K562 (cell line): ENCODE measurements at regions not wholly inside any gene's neighbourhood (a gene's known extent, or its start where the extent isn't known, plus 50 kb on each side); places are given as distances from the start of the nearest gene placed in this dataset.

Experiments used
- ATAC-seq: fragments of 200-7000 bp; cut with Tn5 transposase; 3 replicates; pipeline ENCODE4 v1.9.1; 2020; ENCODE audit warnings: moderate library complexity
- BruUV-seq: library from RNA; stranded (reverse); fragments of 400-500 nt; replicated peaks from 2 replicates; lab custom pipeline; 2021; lab: Mats Ljungman, UMichigan
- CTCF ChIA-PET: fragments of 300-600 bp; formaldehyde crosslinking; extraction: SDS; loops from one replicate; lab custom pipeline; 2021; ENCODE audit warnings: low intra/inter-chr PET ratio; lab: Yijun Ruan, JAX
- POLR2A ChIA-PET: fragments of 300-600, 350-650 bp; sonication (Branson Sonifier 250); formaldehyde crosslinking; extraction: SDS; loops from one replicate; lab custom pipeline; 2021; ENCODE audit warnings: antibody characterized with exemption, inconsistent platforms; lab: Yijun Ruan, JAX
- DNase-seq, 4 experiments: peaks; one replicate each; pipeline versions ENCODE4 v3.0.0 to v3.0.0-alpha.2; 2011 to 2018; ENCODE audit warnings: low spot score in 3 of 4, mixed read lengths in 3 of 4; ENCODE audit errors: extremely low read depth in 1 of 4
- FAIRE-seq: peaks from 2 replicates; lab custom pipeline; 2011; peaks lifted over from hg19 to GRCh38; lab: Jason Lieb, UNC
- H2AFZ ChIP-seq: 2 replicates; pipeline ENCODE4 v1.6.0; 2011; ENCODE audit warnings: low read depth, low read length, control low read depth, inconsistent platforms
- H3K27ac ChIP-seq: fragments of 200-600 bp; 3 replicates; pipeline ENCODE4 v1.8.0; 2011; ENCODE audit warnings: low read depth, mild to moderate bottlenecking, control low read depth, inconsistent platforms, low read length, moderate library complexity, mixed read lengths; ENCODE audit errors: extremely low read depth
- H3K27me3 ChIP-seq, 2 experiments: fragments of 300-600 bp in 1 of 2; 2 replicates in 1 of 2; 3 replicates in 1 of 2; pipeline versions ENCODE4 v1.6.0 to v1.8.0; 2011; ENCODE audit warnings: inconsistent platforms in 2 of 2, low read length in 2 of 2, mild to moderate bottlenecking in 1 of 2, mixed read lengths in 1 of 2, moderate library complexity in 1 of 2; ENCODE audit not compliant: control insufficient read depth in 2 of 2, insufficient read depth in 2 of 2
- H3K36me3 ChIP-seq: fragments of 300-600 bp; 3 replicates; pipeline ENCODE4 v1.8.0; 2011; ENCODE audit warnings: mild to moderate bottlenecking, low read length, inconsistent platforms; ENCODE audit not compliant: control insufficient read depth, insufficient read depth
- H3K4me1 ChIP-seq, 2 experiments: fragments of 200-600 bp in 1 of 2; replicated peaks in 1 of 2; 2 replicates in 1 of 2; 3 replicates in 1 of 2; pipeline versions ENCODE4 v1.5.1 to v1.8.0; 2011; ENCODE audit warnings: inconsistent platforms in 2 of 2, low read length in 2 of 2, mild to moderate bottlenecking in 1 of 2, mixed read lengths in 1 of 2, moderate library complexity in 1 of 2; ENCODE audit not compliant: control insufficient read depth in 2 of 2, insufficient read depth in 2 of 2
- H3K4me2 ChIP-seq: 2 replicates; pipeline ENCODE4 v1.6.1; 2011; ENCODE audit warnings: low read length, control low read depth, inconsistent platforms, mixed read lengths; ENCODE audit not compliant: insufficient read depth
- H3K4me3 ChIP-seq: fragments of 200-600 bp; sonication (generic), shearing (Covaris generic); 2 replicates; pipeline ENCODE4 v1.5.1; 2016; ENCODE audit warnings: control low read depth, inconsistent platforms
- H3K79me2 ChIP-seq: fragments of 200-600 bp; 3 replicates; pipeline ENCODE4 v1.8.0; 2011; ENCODE audit warnings: low read length, inconsistent platforms; ENCODE audit not compliant: control insufficient read depth, insufficient read depth
- H3K9ac ChIP-seq, 2 experiments: 2 replicates each; pipeline versions ENCODE4 v1.6.0 to v1.6.1; 2011; ENCODE audit warnings: low read depth in 2 of 2, low read length in 2 of 2, control low read depth in 1 of 2, inconsistent platforms in 1 of 2, mild to moderate bottlenecking in 1 of 2, mixed read lengths in 1 of 2; ENCODE audit not compliant: insufficient read depth in 1 of 2
- H3K9me1 ChIP-seq: one replicate; pipeline ENCODE4 v1.6.0; 2011; ENCODE audit warnings: inconsistent platforms, mild to moderate bottlenecking, low read length, moderate library complexity; ENCODE audit not compliant: control insufficient read depth, insufficient read depth
- H3K9me3 ChIP-seq: replicated peaks from 2 replicates; pipeline ENCODE4 v1.5.1; 2011; ENCODE audit warnings: low read depth, low read length, inconsistent platforms; ENCODE audit not compliant: control insufficient read depth, insufficient read depth
- H4K20me1 ChIP-seq: replicated peaks from 2 replicates; pipeline ENCODE4 v1.6.1; 2011; ENCODE audit warnings: low read length, inconsistent platforms, mixed read lengths; ENCODE audit not compliant: control insufficient read depth, insufficient read depth
- CBX2 ChIP-seq: fragments of 200-600 bp; sonication (generic); IDR thresholded peaks from one replicate; pipeline ENCODE4 v1.6.1; 2012; ENCODE audit warnings: mild to moderate bottlenecking, low read length, inconsistent platforms; ENCODE audit not compliant: insufficient read depth, poor library complexity, severe bottlenecking
- CEBPB ChIP-seq: fragments of 450-650 bp; IDR thresholded peaks from 2 replicates; pipeline ENCODE4 v1.6.1; 2016; ENCODE audit warnings: missing genetic modification characterization, missing compliant biosample characterization
- DNMT1 ChIP-seq: fragments of 450-650 bp; IDR thresholded peaks from 2 replicates; pipeline ENCODE4 v1.6.1; 2016; ENCODE audit warnings: antibody characterized with exemption, mild to moderate bottlenecking
- HDAC2 ChIP-seq: fragments of 450-650 bp; IDR thresholded peaks from 2 replicates; pipeline ENCODE4 v1.6.1; 2016; ENCODE audit warnings: mild to moderate bottlenecking
- IRF2 ChIP-seq: sonication (generic); formaldehyde crosslinking; IDR thresholded peaks from 2 replicates; pipeline ENCODE4 v1.8.1; 2022; ENCODE audit warnings: mild to moderate bottlenecking, missing genetic modification reagents
- PRMT5 ChIP-seq: sonication (generic); formaldehyde crosslinking; IDR thresholded peaks from 2 replicates; pipeline ENCODE4 v1.5.0; 2020; ENCODE audit warnings: missing genetic modification reagents
- SETDB1 ChIP-seq: IDR thresholded peaks from one replicate; pipeline ENCODE4 v1.6.1; 2012; ENCODE audit warnings: low read length, control low read depth, inconsistent platforms
- ZNF174 ChIP-seq: fragments of 250-450 bp; sonication (Bioruptor Pico); IDR thresholded peaks from 2 replicates; pipeline ENCODE4 v1.4.0; 2020; ENCODE audit warnings: mild to moderate bottlenecking
- ZNF316 ChIP-seq: fragments of 450-650 bp; IDR thresholded peaks from 2 replicates; pipeline ENCODE4 v1.6.1; 2016
- ZNF384 ChIP-seq: IDR thresholded peaks from 2 replicates; pipeline ENCODE4 v1.6.1; 2012; ENCODE audit warnings: low read depth, low read length, improper control_type of control experiment
- WGBS: fragments of 100-300 bp; shearing (Covaris generic); methylation state at CpG from one replicate; pipeline ENCODE4 v1.1.6; 2016; ENCODE audit warnings: low coverage, mixed read lengths; ENCODE audit not compliant: insufficient coverage; ENCODE audit errors: missing lambda C conversion rate; 5-methylcytosine and 5-hydroxymethylcytosine counted together
- in situ Hi-C: fragments of 300-500 bp; cut with MboI; formaldehyde crosslinking; loops from 4 replicates; pipeline ENCODE4 v1.15.0; 2018; ENCODE audit warnings: inconsistent platforms, mixed read lengths
- intact Hi-C: fragments of 100-400 bp; cut with micrococcal nuclease; formaldehyde crosslinking; loops from 2 replicates; pipeline ENCODE4 v1.14.2; 2022
- TF ChIP-seq, protein P1 (sequence below), 3 experiments: fragments of 200-800 bp in 1 of 3; fragments of 250-450 bp in 1 of 3; fragments of 450-650 bp in 1 of 3; sonication (Bioruptor Pico) in 1 of 3; sonication (Bioruptor generic) in 1 of 3; formaldehyde crosslinking in 1 of 3; IDR thresholded peaks; 2 replicates each; pipeline versions ENCODE4 v1.6.1 to v1.8.0; 2016 to 2022; ENCODE audit warnings: mild to moderate bottlenecking in 2 of 3, missing genetic modification characterization in 2 of 3, missing compliant biosample characterization in 1 of 3, moderate library complexity in 1 of 3
- TF ChIP-seq, protein P2 (sequence below): fragments of 250-450 bp; sonication (Bioruptor Pico); IDR thresholded peaks from 2 replicates; pipeline ENCODE4 v1.5.1; 2021; ENCODE audit warnings: mild to moderate bottlenecking

DNA sequence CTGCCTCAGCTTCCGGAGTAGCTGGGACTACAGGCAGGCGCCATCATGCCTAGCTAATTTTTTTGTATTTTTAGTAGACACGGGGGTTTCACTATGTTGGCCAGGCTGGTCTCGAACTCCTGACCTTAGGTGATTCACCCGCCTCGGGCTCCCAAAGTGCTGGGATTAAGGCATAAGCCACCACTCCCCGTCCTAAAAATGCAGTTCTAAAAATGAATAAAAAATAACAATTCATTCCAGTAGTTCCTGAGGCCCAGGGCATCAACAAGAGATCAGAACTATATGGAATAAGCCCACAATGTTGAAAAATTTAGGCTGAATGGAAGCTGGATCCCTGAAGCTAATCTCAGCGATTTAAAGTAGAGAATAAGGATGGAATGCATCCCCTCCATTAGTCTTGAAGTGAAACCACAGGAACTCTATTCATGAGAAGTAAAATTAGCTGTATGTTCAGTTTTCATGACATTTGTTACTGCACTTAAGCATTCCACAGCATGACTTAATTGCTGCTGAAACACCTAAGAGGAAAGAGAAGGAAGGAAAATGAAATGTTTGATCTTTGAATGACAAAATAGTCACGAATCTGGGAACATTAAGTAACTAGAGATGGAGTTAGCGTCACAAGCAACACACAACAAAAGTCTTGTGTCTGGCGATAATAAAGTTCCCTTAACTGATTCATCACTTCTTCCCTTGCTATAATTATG is 80.4 kb upstream of the RIPOR2 start:
- intact Hi-C loops = no loop called here
- FAIRE-seq = no peak

DNA sequence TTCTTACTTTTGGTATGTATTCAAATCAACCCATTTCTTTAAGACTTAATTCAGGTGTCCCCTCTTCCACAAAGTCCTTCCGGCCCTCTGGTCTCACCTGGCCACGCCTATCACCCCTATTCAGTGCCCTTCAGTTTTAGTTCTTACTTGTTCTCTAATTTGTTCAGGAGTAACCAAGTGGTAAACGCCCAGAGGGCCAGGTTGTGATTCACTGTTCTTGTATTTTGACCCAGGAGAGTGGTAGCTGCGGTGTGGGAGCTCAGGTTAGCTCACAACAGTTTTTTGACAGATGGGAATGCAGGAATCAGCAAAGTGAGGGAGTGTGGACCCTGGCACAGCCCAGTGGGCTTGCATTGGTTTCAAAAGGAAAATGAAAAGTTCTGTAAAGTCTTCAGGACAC is 81.7 kb upstream of the RIPOR2 start:
- Histone ChIP-seq H3K4me1 (no peaks in the 10 kb centered on the region), H2AFZ (no peak overlapping the region), H3K9me1 (no peaks in the 10 kb centered on the region), H3K27me3 (peaks cover 0 to 9% of the 10 kb centered on the region in 2 experiments; a peak in 1 of 5 replicates), H3K9me3 (no peaks in the 10 kb centered on the region), H3K27ac (no peak overlapping the region)
- intact Hi-C loops = no loop called here
- CTCF ChIA-PET = interaction anchor here (1.4 kb wide), 1 partner anchor 161 kb away, joined by 6 read pairs; no protein-coding TSS in a partner anchor
- TF ChIP-seq, protein P1, sequence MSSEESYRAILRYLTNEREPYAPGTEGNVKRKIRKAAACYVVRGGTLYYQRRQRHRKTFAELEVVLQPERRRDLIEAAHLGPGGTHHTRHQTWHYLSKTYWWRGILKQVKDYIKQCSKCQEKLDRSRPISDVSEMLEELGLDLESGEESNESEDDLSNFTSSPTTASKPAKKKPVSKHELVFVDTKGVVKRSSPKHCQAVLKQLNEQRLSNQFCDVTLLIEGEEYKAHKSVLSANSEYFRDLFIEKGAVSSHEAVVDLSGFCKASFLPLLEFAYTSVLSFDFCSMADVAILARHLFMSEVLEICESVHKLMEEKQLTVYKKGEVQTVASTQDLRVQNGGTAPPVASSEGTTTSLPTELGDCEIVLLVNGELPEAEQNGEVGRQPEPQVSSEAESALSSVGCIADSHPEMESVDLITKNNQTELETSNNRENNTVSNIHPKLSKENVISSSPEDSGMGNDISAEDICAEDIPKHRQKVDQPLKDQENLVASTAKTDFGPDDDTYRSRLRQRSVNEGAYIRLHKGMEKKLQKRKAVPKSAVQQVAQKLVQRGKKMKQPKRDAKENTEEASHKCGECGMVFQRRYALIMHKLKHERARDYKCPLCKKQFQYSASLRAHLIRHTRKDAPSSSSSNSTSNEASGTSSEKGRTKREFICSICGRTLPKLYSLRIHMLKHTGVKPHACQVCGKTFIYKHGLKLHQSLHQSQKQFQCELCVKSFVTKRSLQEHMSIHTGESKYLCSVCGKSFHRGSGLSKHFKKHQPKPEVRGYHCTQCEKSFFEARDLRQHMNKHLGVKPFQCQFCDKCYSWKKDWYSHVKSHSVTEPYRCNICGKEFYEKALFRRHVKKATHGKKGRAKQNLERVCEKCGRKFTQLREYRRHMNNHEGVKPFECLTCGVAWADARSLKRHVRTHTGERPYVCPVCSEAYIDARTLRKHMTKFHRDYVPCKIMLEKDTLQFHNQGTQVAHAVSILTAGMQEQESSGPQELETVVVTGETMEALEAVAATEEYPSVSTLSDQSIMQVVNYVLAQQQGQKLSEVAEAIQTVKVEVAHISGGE (CRISPR knock-in tag; IDR thresholded peaks at IDR 0.05) = no peak
- TF ChIP-seq SETDB1 = no peak
- TF ChIP-seq ZNF384 = no peak
- TF ChIP-seq HDAC2 = no peak
- TF ChIP-seq ZNF174 = no peak
- TF ChIP-seq IRF2 (CRISPR knock-in tag) = no peak
- TF ChIP-seq, protein P2, sequence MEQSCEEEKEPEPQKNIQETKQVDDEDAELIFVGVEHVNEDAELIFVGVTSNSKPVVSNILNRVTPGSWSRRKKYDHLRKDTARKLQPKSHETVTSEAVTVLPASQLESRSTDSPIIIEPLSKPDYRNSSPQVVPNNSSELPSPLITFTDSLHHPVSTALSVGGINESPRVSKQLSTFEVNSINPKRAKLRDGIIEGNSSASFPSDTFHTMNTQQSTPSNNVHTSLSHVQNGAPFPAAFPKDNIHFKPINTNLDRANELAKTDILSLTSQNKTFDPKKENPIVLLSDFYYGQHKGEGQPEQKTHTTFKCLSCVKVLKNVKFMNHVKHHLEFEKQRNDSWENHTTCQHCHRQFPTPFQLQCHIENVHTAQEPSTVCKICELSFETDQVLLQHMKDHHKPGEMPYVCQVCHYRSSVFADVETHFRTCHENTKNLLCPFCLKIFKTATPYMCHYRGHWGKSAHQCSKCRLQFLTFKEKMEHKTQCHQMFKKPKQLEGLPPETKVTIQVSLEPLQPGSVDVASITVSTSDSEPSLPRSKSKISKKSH = no peak
- no peak for TF ChIP-seq DNMT1
- TF ChIP-seq ZNF316 = no peak
- TF ChIP-seq, all 486 proteins: peak for 0
- ATAC-seq (no peak), DNase-seq (no peak), FAIRE-seq (no peak)
- H3K9ac ChIP-seq = no peak overlapping the region
- POLR2A ChIA-PET = interaction anchor here (0.6 to 1.8 kb wide), 4 partner anchors 10 to 235 kb away, joined by 3 to 6 read pairs (median 4); no protein-coding TSS in a partner anchor
- no peaks in the 10 kb centered on the region for H4K20me1 ChIP-seq
- no peak overlapping the region for H3K4me3 ChIP-seq
- 0% methylated on average over 4 of the region's 4 CpGs for WGBS
- no peaks in the 10 kb centered on the region for H3K79me2 ChIP-seq
- no peak overlapping the region for H3K4me2 ChIP-seq
- BruUV-seq = no TSS peak
- in situ Hi-C loops = no loop called here
- no peaks in the 10 kb centered on the region for H3K36me3 ChIP-seq

More for the DNA sequence above, 80.4 kb upstream of the RIPOR2 start:
- Histone ChIP-seq H3K4me1 (no peaks in the 10 kb centered on the region), H3K4me3 (no peak overlapping the region), H3K9ac (no peak overlapping the region), H2AFZ (no peak overlapping the region), H3K27ac (no peak overlapping the region), H3K9me3 (no peaks in the 10 kb centered on the region), H4K20me1 (no peaks in the 10 kb centered on the region)
- no TSS peak for BruUV-seq
- CTCF ChIA-PET = no interaction called here
- TF ChIP-seq CBX2 (no peak), PRMT5 (CRISPR knock-in tag) (no peak), CEBPB (tag) (no peak)
- TF ChIP-seq, all 486 proteins: peak for 0
- Histone ChIP-seq H3K27me3 (peaks cover 0 to 9% of the 10 kb centered on the region in 2 experiments; a peak in 1 of 5 replicates), H3K36me3 (no peaks in the 10 kb centered on the region), H3K4me2 (no peak overlapping the region), H3K9me1 (no peaks in the 10 kb centered on the region), H3K79me2 (no peaks in the 10 kb centered on the region)
- ATAC-seq = no peak
- POLR2A ChIA-PET = no interaction called here
- DNase-seq = no peak
- WGBS = 4% methylated on average over 11 of the region's 11 CpGs
- in situ Hi-C loops = no loop called here
